Activated T-cell treated with anti-CD3 and anti-CD28 coated beads, Interleukin-2, amount 50 U/mL, for 24 hours (primary cell): ENCODE measurements at regions not wholly inside any gene's neighbourhood (a gene's known extent, or its start where the extent isn't known, plus 50 kb on each side); places are given as distances from the start of the nearest gene placed in this dataset.

Experiments used
- DNase-seq: peaks from one replicate; pipeline ENCODE4 v3.0.0-alpha.2; 2020
- H3K27ac Mint-ChIP-seq: 2 replicates; pipeline ENCODE4 v1.8.0; 2020; ENCODE audit warnings: mild to moderate bottlenecking, mixed read lengths
- H3K27me3 Mint-ChIP-seq: 2 replicates; pipeline ENCODE4 v1.8.0; 2020; ENCODE audit warnings: mixed read lengths
- H3K36me3 Mint-ChIP-seq: 2 replicates; pipeline ENCODE4 v1.8.0; 2020; ENCODE audit warnings: low read depth, mixed read lengths
- H3K4me1 Mint-ChIP-seq: 2 replicates; pipeline ENCODE4 v1.8.0; 2020; ENCODE audit warnings: low read depth, mixed read lengths
- H3K4me3 Mint-ChIP-seq: 2 replicates; pipeline ENCODE4 v1.8.0; 2020; ENCODE audit warnings: mild to moderate bottlenecking, moderate library complexity, mixed read lengths
- H3K9me3 Mint-ChIP-seq: 2 replicates; pipeline ENCODE4 v1.8.0; 2020; ENCODE audit warnings: mixed read lengths

DNA sequence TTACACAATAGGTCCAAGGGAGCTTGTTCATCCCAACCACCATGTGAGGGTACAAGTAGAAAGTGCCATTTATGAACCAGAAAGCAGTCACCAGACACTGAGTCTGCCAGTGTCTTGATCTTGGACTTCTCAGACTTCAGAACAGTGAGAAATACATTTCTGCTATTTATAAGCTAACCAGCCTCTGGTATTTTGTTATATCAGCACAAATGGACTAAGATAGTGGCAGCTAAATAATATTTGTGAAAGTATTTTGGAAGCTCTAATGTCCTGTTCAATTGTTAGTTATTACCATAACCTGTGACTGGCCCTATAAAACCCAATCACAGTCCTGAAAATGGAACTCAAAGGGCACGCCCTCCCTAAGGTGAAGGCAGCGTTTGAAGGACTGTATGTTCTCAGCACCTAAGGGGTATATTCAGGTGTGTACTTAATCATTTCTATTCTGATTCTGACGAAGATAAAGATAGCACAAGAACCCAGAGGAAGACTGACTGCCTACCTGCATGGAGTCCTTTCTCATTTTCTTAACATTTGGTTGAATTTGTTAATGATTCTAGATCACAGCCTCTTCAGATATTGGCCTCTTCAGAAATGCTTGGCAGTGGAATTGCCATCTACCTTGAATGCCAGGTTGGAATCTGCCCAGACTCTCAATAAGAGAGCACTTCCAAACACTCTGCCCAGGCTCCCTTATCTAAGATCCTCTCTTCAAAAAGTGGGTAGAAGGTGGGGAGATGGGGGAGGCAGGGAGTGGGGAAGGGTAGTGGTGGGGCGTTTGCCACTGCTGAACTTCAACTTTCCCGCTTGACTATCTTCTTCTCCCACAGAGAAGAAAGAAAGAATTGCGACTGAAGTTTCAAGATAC, 104.0 kb upstream of the PPP2R5A start:
- Mint-ChIP-seq H3K27me3 (no peaks in the 10 kb centered on the region), H3K27ac (no peak overlapping the region), H3K9me3 (no peaks in the 10 kb centered on the region), H3K4me1 (peaks cover 7% of the 10 kb centered on the region), H3K4me3 (no peak overlapping the region), H3K36me3 (no peaks in the 10 kb centered on the region)
- no peak for DNase-seq

DNA sequence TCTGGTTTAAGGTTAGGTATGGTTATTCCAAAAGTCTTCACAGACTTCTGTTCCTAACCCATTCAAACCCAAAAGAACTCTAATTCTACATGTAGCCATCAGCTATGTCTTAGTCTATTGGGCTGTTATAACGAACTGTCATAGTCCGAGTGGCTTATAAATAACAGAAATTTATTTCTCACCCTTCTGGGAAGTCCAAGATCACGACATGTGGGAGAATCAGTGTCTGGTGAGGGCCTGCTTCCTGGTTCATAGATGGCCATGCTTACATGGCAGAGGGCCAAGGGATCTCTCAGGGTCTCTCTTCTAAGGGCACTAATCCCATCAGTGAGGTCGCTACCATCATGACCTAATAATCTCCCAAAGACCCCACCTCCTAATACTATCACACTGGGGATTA, 103.0 kb upstream of the PPP2R5A start:
- Mint-ChIP-seq H3K27ac (no peak overlapping the region), H3K9me3 (no peaks in the 10 kb centered on the region), H3K27me3 (no peaks in the 10 kb centered on the region), H3K36me3 (no peaks in the 10 kb centered on the region), H3K4me1 (peaks cover 16% of the 10 kb centered on the region), H3K4me3 (no peak overlapping the region)
- no peak for DNase-seq

DNA sequence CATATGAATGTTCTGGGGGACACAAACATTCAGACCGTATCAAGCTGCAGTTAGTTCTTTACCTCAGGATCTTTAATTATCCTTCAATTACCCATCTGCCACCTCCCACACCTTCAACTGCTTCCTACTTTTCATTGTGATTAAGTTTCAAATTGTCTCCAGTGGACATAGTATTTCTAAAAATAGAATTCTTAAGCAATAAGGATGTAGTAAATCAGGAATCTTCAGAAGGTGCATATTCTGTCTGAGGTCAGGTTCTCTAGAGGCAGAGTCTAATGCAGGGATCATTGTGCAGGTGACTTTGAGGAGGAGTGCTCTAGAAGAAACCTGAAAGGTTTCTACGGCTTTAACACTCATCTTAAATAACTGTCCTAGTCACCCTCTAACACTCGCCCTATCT, 102.6 kb upstream of the PPP2R5A start:
- Mint-ChIP-seq H3K27ac (no peak overlapping the region), H3K4me3 (no peak overlapping the region), H3K36me3 (no peaks in the 10 kb centered on the region), H3K9me3 (no peaks in the 10 kb centered on the region), H3K4me1 (peaks cover 16% of the 10 kb centered on the region), H3K27me3 (no peaks in the 10 kb centered on the region)
- no peak for DNase-seq

GRCh38 chr1:212186427-212187207, 98.6 kb upstream of the PPP2R5A start:
- H3K4me1 Mint-ChIP-seq, result peaks cover 28% of the 10 kb centered on the region
- no peaks in the 10 kb centered on the region for H3K36me3 Mint-ChIP-seq
- H3K9me3 Mint-ChIP-seq, result no peaks in the 10 kb centered on the region
- peak overlapping the region; percentile 79 for H3K27ac Mint-ChIP-seq
- H3K27me3 Mint-ChIP-seq, result no peaks in the 10 kb centered on the region
- peak overlapping the region; percentile 57 for H3K4me3 Mint-ChIP-seq
- no peak for DNase-seq

DNA sequence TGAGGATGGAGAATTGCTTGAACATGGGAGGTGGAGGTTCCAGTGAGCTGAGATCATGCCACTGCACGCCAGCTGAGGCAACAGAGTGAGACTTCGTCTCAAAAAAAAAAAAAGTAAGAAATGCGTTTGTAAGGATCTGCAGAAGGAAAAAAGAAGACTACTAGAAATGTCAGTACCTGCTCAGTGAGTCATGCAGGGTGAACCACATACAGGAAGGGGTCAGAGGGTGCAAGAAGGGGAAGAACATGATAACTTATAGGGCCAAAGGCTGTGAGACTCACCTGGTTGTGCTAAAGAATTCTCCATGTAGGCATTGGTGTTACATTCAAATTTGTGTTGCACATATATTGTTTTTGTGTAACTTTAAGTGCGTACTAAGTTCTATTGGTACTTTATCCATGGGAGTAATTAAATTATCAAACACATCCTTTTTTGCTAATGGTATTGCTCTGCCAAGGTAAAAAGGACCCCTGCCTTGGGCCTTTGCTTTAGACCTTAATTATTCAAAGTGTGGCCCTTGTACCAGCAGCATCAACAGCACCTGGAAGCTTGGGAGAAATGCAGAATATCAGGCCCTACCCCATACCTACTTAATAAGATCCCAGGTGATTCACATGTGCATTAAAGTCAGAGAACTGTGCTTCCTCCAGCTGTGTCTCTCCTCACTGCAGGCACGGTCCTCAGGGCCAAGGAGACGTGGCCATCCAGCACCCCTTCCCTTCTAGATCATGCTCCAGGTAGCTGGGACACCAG, 96.4 kb upstream of the PPP2R5A start:
- no peaks in the 10 kb centered on the region for H3K36me3 Mint-ChIP-seq
- H3K27me3 Mint-ChIP-seq, result no peaks in the 10 kb centered on the region
- H3K4me3 Mint-ChIP-seq, result no peak overlapping the region
- peak overlapping the region; percentile 13 for H3K27ac Mint-ChIP-seq
- no peaks in the 10 kb centered on the region for H3K9me3 Mint-ChIP-seq
- H3K4me1 Mint-ChIP-seq, result peaks cover 28% of the 10 kb centered on the region
- no peak for DNase-seq

- no peaks in the 10 kb centered on the region for H3K27me3 Mint-ChIP-seq
- no peak overlapping the region for H3K27ac Mint-ChIP-seq
- H3K36me3 Mint-ChIP-seq, result no peaks in the 10 kb centered on the region
- no peaks in the 10 kb centered on the region for H3K9me3 Mint-ChIP-seq
- H3K4me1 Mint-ChIP-seq, result peaks cover 28% of the 10 kb centered on the region
- DNase-seq, result no peak
- no peak overlapping the region for H3K4me3 Mint-ChIP-seq
Measured at GRCh38 chr1:212189352-212189738, 95.9 kb upstream of the PPP2R5A start.

DNA sequence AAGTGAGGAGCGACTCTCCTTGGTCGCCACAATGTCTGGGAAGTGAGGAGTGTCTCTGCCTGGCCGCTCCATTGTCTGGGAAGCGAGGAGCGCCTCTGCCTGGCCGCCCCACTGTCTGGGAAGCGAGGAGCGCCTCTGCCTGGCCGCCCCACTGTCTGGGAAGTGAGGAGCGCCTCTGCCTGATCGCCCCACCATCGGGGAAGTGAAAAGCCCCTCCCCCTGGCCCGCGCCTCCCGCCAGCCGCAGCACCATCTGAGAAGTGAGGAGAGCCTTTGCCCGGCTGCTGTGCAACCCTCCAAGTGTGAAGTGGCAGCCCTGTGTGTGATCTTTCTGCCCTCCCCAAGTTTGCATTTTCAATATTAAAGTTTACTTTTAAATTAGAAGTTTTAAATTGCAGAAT, 95.0 kb upstream of the PPP2R5A start:
- Mint-ChIP-seq H3K27ac (no peak overlapping the region), H3K27me3 (no peaks in the 10 kb centered on the region), H3K36me3 (no peaks in the 10 kb centered on the region), H3K4me1 (peaks cover 28% of the 10 kb centered on the region), H3K4me3 (no peak overlapping the region), H3K9me3 (peaks cover 4% of the 10 kb centered on the region)
- no peak for DNase-seq

DNA sequence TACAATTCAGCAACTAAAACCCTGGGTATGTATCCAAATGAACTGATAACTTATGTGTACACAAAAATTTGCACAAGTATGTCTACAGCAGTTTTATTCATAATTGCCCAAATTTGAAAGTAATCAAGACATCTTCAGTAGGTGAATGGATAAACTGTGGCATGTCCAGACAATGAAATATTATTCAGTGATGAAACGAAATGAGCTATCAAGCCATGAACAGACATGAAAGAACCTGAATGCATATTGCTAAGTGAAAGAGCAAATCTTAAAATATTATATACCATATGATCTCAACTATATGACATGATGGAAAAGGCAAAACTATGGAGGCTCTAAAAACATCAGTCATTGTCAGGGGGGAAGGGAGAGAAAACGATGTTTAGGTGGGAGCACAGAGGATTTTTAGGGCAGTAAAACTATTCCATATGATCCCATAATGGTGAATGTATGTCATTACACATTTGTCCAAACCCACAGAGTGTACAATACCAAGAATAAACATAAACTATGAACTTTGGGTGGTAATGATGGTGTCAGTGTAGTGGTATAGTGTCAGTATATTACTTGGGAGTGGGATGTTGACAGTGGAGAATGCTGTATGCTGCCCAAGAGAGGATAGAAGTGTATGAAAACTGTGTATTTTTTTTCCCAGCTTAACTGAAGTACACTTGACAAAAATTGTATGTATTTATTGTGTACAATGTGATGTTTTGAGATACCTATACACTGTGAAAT, 92.8 kb upstream of the PPP2R5A start:
- no peak overlapping the region for H3K27ac Mint-ChIP-seq
- H3K9me3 Mint-ChIP-seq, result peaks cover 4% of the 10 kb centered on the region
- peaks cover 17% of the 10 kb centered on the region for H3K4me1 Mint-ChIP-seq
- DNase-seq, result no peak
- H3K4me3 Mint-ChIP-seq, result no peak overlapping the region
- H3K27me3 Mint-ChIP-seq, result no peaks in the 10 kb centered on the region
- no peaks in the 10 kb centered on the region for H3K36me3 Mint-ChIP-seq

DNA sequence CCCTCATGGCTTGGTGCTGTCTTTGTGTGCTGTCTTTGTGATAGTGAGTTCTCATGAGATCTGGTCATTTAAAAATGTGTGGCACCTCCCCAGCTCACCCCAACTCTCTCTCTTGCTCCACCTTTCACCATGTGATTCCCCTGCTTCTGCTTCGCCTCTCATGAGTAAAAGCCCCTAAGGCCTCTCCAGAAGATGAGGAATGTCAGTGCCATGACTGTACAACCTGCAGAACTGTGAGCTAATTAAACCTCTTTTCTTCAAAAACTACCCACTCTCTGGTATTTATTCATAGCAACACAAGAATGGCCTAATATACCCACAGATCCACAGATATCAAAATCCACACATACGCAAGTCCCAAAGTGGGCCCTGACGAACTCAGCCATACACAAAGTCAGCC, 88.9 kb upstream of the PPP2R5A start:
- Mint-ChIP-seq H3K36me3 (no peaks in the 10 kb centered on the region), H3K9me3 (peaks cover 4% of the 10 kb centered on the region), H3K27me3 (no peaks in the 10 kb centered on the region), H3K27ac (no peak overlapping the region), H3K4me1 (peaks cover under 1% of the 10 kb centered on the region), H3K4me3 (no peak overlapping the region)
- no peak for DNase-seq

GRCh38 chr1:212201461-212201860, 83.7 kb upstream of the PPP2R5A start:
- H3K9me3 Mint-ChIP-seq, result no peaks in the 10 kb centered on the region
- no peaks in the 10 kb centered on the region for H3K36me3 Mint-ChIP-seq
- no peak overlapping the region for H3K4me3 Mint-ChIP-seq
- no peak overlapping the region for H3K27ac Mint-ChIP-seq
- H3K27me3 Mint-ChIP-seq, result no peaks in the 10 kb centered on the region
- no peak for DNase-seq
- H3K4me1 Mint-ChIP-seq, result peaks cover 1% of the 10 kb centered on the region

- Mint-ChIP-seq H3K4me3 (no peak overlapping the region), H3K9me3 (no peaks in the 10 kb centered on the region), H3K27me3 (no peaks in the 10 kb centered on the region), H3K36me3 (no peaks in the 10 kb centered on the region), H3K27ac (no peak overlapping the region), H3K4me1 (peaks cover 1% of the 10 kb centered on the region)
- DNase-seq, result no peak
Measured at GRCh38 chr1:212203630-212204029, 81.6 kb upstream of the PPP2R5A start.

DNA sequence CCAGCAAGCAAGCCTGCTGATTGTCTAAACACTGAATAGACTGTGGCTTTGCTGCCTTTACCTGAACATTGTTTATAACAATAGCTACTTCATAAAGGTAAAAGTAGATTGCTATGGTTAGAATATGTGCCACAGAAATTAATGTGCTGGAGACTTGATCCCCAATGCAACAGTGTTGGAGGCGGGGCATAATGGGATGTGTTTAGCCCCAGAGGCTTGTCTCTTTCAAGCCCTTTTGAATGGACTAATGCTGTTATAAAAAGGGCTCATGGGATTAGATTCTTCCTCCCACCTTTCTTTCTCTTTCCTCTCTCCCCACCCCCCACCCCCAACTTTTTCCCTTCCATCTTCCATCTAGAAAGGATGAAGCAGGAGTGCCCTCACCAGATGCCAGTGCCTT, 80.2 kb upstream of the PPP2R5A start:
- no peak overlapping the region for H3K4me3 Mint-ChIP-seq
- H3K9me3 Mint-ChIP-seq, result no peaks in the 10 kb centered on the region
- no peak for DNase-seq
- H3K27ac Mint-ChIP-seq, result no peak overlapping the region
- no peaks in the 10 kb centered on the region for H3K36me3 Mint-ChIP-seq
- peaks cover 1% of the 10 kb centered on the region for H3K4me1 Mint-ChIP-seq
- no peaks in the 10 kb centered on the region for H3K27me3 Mint-ChIP-seq

DNA sequence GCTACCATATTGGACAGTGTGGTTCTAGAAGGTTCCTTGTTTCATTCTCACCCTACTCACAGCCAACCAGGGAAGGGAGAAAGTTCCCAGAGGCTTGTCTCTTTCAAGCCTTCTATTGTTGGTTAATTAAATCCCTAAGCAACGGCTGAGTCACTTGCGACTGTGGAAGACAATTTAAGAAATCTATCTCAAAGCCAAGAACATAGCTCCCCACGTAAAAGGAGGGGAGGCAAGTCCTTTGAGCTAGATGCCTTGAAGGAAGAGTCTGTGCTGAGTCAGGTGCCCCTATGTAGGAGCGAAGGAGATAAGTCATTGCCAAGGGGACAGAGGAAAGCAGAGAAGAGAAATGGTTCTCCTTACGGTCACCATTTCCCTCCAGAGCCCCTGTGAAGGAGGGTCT, 79.4 kb upstream of the PPP2R5A start:
- H3K36me3 Mint-ChIP-seq, result no peaks in the 10 kb centered on the region
- H3K9me3 Mint-ChIP-seq, result no peaks in the 10 kb centered on the region
- no peaks in the 10 kb centered on the region for H3K27me3 Mint-ChIP-seq
- no peak overlapping the region for H3K27ac Mint-ChIP-seq
- DNase-seq, result no peak
- peaks cover 1% of the 10 kb centered on the region for H3K4me1 Mint-ChIP-seq
- H3K4me3 Mint-ChIP-seq, result no peak overlapping the region

DNA sequence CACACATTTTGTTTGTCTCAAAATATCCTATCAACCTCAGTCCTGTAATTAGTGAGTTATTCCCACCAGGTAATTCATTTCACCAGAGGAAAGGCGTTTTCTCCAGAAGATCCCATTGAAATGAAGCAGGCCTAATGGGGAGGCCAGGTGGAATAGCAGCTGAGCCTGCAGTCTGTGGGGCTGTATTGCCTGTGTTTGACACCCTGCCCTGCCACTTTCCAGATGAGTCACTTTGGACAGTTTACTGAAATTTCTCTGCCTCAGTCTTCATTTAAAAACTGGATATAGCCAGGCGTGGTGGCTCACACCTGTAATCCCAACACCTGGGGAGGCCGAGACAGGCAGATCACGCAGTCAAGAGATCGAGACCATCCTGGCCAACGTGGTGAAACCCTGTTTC, 78.1 kb upstream of the PPP2R5A start:
- Mint-ChIP-seq H3K9me3 (no peaks in the 10 kb centered on the region), H3K36me3 (no peaks in the 10 kb centered on the region), H3K4me1 (no peaks in the 10 kb centered on the region), H3K27me3 (no peaks in the 10 kb centered on the region), H3K4me3 (no peak overlapping the region), H3K27ac (no peak overlapping the region)
- no peak for DNase-seq
